ENCODE measurements at regions not wholly inside any gene's neighbourhood (a gene's known extent, or its start where the extent isn't known, plus 50 kb on each side); places are given as distances from the start of the nearest gene placed in this dataset.
"Not testable (repeated sequence)": the region's sequence is repeated elsewhere in the genome, so short reads cannot be mapped to it uniquely, and the experiment has no call there.

DNA sequence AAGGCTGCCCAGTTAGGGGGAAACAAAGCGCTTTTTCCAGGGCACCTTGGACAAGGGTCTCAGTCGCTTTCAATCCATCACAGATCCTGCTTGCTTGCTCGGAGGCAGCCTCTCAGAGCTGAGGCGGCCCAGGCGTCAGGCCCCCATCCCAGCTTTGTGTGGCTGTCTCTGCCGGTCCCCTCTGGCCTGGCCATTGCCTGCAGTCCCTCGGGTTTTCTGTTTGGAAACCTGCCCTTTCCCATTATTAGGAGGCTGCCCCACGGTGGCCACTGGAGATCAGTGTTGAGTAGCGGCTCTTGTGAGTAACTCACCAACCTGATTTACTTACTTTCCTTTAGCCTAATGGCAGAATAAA, 216.1 kb downstream of the GLRX3 start:
- no peak for DNase-seq

DNA sequence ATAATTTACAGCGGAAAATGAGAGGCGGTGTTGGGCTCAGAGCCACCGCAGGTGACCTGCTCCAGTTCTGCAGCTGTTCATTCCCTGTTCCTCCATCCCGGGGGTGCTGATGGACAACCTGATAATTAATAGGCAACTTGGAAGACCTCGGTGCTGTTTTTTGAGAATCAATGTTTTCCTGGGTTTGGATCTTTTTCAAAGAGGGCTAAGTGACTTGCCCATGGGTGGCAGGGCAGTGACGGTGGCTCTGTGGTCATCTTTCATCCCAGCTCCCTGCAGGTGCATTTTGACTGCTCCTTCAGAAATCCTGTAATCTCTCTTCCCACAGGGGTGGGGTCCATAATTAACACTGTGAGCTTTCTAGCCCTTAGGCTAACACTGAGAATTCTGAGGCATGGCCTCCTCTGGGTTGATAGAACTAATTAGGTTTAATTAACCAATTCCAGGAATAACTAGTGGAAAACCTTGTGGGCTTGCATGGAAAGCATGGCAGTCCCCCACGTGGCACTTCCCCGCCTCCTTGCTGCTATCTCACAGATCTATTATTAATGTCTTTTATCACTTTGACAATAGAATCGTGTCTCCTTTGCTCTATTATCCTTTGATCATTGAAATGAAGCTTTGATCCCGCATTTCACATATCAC, 217.9 kb downstream of the GLRX3 start:
- DNase-seq, result no peak

DNA sequence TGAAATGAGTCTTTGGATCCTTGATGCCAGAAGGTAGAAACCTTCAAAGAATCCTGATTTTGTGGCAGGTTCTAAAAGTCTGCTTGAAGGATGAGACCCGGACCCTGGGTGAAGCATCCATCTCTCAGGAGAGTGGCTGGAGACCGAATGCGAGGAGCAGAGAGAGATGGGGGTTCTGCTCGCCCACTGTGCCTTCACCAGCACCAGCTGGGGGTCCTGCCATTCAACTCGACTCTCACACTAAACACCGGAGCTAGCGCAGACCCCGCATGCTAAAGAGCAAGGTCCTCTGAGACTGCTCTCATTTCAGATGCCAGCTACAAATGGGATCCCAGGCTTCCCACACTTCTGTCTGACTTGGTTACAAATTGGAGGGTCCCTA, 218.4 kb downstream of the GLRX3 start:
- DNase-seq, result no peak

DNA sequence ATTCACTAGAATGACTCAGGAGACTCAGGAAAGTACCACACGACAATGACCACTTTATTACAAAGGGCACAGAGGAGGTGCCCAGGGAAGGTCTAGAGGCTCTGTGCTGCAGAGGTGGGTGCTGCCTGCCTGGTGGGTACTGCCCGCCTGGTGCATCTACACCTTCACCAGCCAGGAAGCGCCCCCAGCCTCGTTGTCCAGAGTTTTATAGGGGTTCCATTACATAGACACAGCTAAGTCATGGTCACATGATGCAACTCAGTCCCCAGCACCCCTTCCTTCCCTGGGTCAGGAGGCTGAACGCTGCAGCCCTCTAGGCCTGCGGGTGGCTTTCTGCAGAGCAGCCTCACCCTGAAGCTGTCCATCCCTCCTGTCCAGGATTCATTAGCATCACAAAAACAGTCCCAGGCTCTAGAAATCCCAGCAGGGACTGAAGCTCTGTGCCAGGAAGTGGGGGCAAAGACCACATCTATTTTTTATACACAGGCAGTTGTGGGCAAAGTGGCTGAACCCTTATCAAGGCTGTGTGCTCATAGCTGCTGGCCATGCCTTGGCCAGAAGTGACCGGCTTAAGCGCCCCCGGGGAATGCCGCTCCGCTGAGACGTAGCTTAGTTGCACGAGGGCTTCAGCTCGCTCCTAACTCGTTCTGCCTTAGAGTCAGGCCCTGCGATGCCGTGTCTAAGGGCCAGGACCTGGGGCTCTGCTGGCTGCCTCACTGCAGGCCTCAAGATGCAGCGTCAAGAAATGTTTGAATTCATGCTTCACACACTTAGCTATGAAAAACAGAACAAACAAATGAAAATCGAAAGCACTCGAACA, 219.0 kb downstream of the GLRX3 start:
- DNase-seq, result no peak

DNA sequence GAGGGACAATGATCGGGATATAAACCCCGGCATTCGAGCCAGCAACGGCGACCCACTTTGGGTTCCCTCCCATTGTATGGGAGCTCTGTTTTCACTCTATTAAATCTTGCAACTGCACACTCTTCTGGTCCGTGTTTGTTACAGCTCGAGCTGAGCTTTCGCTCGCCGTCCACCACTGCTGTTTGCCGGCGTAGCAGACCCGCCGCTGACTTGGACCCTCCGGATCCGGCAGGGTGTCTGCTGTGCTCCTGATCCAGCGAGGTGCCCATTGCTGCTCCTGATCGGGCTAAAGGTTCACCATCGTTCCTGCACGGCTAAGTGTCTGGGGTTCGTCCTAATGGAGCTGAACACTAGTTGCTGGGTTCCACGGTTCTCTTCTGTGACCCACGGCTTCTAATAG, 220.2 kb downstream of the GLRX3 start:
- not testable (repeated sequence) for DNase-seq

DNA sequence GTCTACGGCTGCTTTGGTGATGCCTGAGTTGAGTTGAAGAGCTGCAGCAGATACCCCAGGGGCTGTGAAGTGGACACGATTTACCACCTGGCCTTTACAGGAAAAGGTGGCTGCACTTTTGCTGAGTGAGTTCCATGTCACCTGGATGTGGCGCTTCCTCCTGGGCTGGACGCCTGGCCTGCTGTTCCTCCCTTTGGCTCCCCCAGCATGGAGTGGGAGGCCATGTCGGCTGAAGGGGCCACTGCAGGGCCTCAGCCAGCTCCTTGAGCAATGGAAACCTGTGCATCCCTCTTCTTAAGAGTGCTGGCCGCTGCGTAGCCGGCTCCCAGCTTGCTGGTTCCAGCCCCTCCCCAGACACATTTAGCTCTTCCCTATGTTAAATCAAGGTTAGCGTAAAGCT, 221.0 kb downstream of the GLRX3 start:
- no peak for DNase-seq

DNA sequence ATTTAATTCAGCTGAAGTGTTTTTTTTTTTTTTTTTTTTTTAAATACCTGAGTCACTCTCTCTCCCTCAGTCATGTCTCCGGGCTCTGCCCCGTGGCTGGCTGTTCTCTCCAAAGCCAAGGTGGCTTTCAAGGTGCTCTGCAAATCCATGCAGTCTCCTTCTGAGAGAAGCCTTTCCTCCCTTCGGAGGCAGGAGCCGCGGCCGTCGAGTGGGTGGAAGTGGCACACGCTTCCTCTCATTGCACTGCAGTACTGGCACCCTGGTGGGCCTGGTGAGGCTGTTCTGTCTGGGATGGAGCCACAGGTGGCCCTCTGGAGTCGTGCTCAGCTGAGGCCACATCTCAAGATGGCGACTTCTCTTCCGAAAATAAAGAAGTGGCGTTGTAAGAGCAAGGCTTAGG, 221.8 kb downstream of the GLRX3 start:
- no peak for DNase-seq

DNA sequence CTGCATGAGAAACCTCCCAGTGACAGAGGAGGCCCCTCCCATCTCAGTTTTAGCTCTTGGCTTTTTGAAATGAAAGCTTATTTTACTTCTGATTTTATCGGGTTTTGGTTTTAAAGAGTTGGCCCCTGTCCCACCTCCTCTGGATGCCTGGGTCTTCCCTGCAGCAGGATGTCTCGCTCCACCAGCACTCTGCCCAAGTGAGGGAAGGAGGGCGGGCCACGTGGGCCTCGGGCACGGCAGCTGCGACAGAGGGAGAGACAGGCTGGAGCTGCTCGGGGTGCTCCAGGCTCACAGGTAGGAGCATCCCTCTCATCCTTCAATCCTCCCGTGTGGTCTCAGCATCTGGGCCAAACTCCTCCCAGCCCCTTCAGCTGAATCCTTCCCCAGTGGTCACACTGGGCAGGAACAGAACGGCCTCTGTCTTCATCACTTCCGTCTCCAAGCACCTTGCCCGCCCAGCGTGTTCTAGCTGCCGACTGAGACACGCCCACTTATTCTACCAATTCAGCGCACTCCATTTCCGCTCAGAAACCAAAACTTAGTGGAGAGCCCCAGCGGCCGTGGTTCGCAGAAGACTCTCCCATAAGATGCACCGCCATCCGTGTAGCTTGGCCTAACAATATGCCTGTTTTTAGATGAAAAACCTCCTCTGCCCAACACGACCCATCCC, 222.9 kb downstream of the GLRX3 start:
- DNase-seq, result no peak

DNA sequence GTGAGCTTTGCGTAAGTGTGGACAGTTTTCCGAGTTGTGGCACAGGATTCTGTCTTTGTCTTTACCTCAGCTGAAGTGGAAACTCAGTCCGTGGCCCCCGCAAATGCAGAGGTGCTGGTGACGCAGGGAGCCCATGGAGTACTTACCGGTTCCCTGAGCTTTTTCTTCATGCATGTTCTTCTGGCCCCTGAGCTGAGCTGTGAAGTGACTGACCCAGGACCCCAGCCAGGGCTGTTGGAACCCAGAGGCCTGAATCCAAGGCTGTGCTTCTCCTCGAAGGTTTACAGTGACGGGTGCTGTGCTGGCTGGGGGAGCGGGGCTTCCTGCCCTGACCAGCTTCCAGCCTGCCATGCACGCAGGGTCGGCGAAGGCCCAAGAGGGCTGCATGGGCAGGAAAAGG, 223.5 kb downstream of the GLRX3 start:
- DNase-seq, result no peak

DNA sequence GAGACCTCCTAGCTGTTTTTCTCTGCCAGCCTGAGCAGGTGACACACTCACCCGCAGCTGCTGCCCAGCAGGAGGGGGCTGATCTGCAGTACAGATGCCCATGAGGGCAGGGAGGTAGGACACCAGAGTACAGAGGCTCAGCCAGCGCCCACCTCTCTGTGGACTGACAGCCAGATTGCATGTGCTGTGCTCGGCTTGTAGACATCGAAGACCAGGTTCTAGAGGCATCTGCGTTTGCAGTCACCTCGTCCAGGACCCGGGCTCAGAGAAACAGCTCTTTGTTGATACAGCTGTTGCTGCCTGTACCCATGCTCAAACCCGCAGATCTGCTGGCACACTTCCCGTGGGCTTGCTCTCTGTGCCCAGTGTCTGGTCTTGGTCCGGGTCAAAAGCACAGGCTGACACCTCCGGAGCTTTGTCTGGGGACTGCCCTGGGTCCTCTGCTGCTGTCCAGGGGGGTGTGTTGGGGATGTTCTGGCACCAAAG, 224.7 kb downstream of the GLRX3 start:
- DNase-seq, result no peak

DNA sequence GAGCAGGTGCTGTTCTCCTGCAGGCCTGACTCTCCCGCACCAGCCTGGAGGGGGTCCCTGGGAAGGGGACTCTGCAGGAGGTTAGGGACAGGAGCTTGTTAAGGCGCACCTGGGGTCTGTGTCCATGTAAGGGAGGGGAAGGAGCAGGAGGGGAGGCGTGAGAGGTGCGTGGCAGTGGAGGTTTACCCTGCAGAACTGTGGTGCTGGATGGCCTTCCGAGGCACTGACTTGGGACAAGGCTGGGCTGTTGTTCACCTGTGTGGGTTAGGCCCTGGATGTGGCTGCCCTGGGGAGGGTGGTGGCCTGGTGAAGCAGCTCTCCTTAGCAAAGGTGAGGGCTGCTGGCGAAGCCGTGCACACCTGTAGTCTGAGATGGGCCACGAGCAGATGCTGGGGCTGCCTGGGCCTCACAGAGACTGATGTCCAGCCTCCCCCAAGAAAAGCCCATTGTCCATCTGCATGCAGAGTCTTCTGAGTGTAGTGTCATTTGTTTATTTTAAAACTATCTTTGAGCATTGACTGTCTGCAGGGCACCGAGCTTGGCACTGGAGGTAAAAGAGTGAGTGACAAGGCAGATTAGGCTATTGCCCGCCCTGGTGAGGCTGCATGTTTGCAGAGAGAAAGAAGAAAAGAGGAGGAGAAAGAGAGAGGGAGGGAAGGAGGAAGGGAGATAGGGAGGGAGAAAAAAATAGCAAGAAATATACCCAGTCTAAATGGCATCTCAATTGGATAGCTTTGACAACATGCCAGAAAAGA, 225.3 kb downstream of the GLRX3 start:
- no peak for DNase-seq

DNA sequence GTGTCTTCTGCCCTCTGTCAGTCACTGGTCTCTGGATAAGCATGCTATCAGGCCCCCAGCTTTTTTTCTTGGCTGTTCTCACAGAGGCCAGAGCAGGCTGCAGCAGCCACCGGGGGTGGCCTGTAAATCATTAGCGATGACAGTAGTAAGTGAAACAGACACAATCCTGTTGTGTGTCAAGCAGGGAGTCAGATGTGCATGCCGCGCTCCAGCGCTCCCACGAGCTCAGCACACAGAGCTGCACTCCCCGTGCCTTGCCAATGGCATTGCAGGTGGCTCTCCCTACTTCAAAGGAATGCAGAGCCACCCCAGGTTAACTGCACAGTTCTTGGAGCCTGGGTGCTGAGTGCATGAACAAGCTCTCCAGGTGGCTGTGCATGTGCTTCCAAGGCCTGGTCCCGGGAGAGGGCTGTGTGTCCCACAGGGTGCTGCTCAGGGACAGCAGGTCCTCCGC, 226.1 kb downstream of the GLRX3 start:
- DNase-seq, result no peak

DNA sequence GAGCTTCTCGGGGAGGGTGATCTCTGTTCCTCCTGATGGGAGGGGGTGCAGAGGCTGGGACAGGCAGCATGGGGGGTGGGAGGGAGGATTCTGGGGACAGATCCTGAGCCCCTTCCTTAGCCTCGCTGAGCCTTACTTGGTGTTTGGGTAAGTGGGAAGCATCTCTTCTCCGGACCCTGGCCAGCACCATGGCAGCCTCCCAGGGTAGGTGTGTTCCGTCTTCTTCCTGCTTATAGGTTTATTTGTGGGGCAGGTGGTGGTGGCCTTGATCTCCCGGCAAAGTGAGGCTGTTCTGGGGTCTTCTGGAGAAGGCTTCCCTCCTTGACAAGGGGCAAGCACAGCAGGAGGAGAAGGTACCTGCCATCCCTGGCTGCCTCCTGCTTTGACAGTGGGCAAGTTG, 226.9 kb downstream of the GLRX3 start:
- no peak for DNase-seq

DNA sequence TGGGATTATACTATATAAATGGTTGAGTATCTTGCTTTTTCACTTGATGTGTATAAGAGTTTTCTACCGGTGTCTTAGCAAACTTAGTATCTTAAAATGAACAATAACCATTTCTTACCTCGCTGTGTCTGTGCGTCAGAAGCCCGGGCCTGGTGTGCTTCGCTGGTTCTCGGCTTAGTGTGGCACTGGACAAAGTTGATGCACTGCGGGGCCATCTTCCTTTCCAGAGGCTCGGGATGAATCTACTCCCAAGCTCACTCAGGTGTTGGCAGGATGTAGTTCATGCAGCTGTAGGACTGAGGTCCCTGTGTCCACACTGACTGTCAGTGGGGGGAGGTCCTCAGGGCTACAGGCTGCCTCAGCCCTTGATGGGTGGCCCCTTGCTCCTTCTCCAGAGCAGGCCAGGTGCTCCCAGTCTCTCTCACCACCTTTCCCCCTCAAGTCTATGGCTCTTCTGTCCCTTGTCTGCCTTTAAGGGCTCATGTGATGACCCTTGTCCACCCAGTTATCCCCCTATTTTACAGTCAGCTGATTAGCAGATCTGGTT, 227.8 kb downstream of the GLRX3 start:
- no peak for DNase-seq

DNA sequence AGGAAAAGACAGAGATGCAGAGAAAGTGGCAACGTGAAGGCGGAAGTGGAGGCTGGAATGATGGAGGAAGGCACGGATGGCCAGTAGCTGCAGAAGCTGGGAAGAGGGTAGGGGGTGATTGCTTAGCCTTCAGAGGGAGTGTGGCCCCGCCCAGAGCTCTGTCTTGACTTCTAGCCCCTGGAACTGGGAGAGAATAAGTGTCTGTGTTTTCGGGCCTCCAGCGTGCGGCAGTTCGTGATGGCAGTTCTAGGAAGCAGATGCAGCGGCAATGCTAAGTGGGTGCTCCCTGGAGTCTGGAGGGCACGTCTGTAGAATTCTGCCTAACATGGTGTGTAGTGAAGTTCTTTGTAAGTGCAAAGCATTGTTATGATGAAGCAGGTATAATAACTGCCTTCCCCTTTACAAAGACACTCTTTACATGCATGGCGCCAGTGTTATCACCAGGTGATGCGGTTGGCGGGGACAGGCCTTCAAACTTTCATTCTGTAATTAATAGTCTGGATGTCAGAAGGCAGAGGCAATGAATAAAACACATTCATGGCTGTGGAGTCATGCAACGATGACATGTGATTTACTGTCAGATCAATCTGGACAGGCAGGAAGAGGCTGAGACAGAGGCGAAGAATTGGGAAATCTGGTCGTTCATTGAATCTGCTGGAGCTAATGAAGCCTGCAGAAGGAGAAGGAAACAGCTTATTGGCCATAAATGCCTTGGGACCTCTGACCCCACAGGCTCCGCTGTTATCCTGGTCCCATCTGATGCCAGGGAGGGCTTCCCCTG, 228.6 kb downstream of the GLRX3 start:
- DNase-seq, result no peak

DNA sequence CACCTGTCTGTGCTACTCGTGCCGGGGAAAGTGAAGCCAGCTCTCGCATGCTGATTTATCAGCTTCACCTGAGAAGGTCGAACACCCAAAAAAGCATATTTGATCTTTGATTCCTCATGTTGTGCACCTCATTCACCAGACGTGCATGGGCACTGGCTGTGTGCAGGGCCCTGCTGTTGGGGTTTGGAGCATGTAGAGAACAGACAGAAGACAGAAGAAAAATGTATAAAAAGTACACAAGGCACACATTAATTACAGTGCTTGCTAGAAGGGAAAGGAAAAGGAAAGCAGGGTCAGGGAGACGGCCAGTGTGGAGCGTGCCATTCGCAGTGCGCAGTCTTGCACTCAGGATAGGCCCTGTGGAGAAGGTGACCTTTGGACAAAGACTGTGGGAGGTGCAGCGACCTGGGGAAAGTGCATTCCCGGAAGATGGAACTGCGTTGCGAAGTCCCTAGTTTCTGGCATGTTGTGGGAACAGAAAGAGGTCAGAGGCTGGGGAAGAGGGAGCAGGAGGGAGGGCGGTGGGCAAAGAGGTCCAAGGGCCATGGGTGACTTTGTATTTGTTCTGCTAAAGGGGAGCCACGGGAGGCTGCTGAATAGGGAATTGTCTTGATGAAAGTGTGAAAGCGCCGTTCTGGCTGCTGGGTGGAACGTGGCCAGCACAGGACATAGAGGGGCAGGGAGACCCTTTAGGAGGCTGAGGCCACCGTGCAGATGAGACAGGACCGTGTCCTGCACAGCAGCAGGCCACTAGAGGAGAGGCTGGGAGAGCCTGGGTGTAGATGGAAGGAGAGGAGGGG, 232.8 kb downstream of the GLRX3 start:
- DNase-seq, result no peak

DNA sequence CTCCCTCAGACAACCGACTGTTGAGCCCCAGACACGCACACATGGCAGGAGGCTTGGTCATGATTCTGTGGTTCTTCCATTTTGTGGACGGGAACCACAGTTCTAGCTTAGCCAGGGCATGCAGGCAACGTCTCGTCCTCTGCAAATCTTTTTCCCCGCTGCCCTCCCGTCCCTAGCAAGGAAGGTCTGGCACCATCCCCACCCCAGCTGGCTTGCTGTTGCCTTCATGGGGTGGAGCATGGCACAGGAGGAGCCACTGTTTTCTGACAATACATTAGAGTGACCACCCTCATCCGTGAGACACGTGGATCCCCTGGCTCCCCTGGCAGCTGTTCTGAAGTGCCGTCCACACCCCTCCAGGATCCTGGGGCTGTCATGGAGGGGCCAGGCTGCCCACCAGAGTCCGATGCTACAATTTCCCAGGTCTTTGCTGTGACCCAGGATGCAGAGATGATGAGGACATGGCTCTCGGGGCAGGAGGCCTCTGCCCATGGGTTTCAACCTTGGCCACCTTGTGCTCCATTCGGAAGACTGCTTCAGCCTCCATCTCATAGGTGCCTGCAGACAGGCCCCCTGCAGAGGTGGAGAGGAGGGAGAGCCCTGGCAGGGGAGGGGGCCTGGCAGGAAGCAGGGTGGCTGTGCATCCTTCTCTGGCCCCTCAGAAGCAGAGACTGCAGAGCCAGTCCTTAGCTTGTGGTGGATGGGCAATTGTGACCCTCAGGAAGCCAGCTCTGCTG, 233.6 kb downstream of the GLRX3 start:
- DNase-seq, result no peak

DNA sequence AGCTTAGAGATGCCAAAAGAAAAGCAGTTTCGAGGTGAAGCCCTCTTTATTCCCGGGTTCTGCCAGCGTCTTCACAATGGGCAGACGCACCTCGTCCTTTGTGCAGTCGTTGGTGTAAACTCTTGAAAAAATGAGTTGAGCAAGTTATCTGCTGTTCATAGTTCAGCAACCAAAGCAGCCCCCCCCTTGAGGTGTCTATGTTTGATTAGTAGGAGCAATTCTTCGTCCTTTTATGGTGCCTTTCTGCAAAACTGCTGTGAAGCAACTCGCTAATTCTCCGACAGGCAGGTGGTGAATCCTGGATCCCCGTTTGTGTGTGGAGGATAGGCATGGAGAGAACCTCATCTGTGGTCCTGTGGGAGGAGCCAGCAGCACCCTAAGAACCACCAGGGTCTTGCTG, 234.5 kb downstream of the GLRX3 start:
- DNase-seq, result no peak

DNA sequence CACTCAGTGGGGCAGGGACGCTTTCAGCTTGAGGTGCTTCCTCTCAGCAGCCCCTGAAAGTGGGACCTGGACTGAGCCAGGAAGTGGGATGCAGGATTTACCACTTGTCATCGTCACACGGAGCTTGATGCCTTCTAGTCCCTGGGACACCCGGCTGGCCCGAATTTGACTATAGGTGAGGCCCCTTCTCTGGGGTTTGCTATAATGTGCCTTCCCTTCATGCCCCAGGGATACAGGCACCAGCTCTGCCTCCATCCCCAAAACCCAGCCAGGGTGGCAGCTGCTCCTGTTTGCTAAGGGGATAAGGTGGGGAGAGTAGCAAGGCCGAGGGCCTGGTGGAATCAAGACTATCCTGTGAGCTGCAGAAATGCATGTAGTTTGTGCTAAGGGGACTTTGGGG, 235.0 kb downstream of the GLRX3 start:
- no peak for DNase-seq

DNA sequence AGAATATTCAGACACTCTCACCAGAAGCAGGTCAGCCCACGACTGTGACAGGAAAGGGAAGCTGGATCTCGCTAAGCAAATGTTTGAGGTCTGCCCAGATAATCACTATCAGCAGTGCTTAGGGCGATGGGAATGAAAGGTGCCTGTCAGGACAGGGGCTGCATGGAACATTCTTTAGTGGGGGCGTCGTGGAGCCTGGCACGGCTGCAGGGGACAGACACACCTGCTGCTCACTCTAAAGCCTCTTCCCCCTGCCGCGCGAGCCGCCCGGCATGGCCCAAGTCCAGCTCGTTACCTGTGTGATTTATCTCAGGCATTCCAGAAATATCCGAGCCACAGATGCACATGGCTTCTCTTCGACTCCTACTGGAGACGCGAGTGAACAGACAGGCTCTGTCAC, 235.5 kb downstream of the GLRX3 start:
- DNase-seq, result no peak

DNA sequence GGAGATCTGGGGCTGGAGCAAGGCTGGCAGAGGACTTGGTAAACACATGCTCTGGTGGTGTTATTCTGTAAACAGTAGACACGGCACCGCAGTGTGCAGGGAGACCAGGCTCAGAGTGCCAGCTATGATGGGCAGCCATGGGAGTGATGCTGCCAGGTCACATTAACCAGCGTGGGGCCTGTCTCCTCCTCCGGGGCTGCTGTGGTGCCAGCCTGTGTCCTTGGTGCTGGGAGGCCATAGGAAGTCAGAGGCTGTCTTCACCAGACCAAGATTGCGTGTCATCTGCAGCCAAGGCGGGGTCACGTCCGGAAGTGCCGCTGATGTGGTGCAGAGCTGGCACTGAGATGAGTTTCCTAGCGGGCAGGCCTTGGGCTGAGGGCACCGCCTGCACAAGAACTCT, 236.0 kb downstream of the GLRX3 start:
- DNase-seq, result no peak
